K562 (cell line): ENCODE measurements at regions not wholly inside any gene's neighbourhood (a gene's known extent, or its start where the extent isn't known, plus 50 kb on each side); places are given as distances from the start of the nearest gene placed in this dataset.

ENCODE experiments used
- ATAC-seq: fragments of 200-7000 bp; cut with Tn5 transposase; 3 replicates; pipeline ENCODE4 v1.9.1; 2020; ENCODE audit warnings: moderate library complexity
- BruUV-seq: library from RNA; stranded (reverse); fragments of 400-500 nt; replicated peaks from 2 replicates; lab custom pipeline; 2021; lab: Mats Ljungman, UMichigan
- CTCF ChIA-PET: fragments of 300-600 bp; formaldehyde crosslinking; extraction: SDS; loops from one replicate; lab custom pipeline; 2021; ENCODE audit warnings: low intra/inter-chr PET ratio; lab: Yijun Ruan, JAX
- POLR2A ChIA-PET: fragments of 300-600, 350-650 bp; sonication (Branson Sonifier 250); formaldehyde crosslinking; extraction: SDS; loops from one replicate; lab custom pipeline; 2021; ENCODE audit warnings: antibody characterized with exemption, inconsistent platforms; lab: Yijun Ruan, JAX
- DNase-seq, 4 experiments: peaks; one replicate each; pipeline versions ENCODE4 v3.0.0 to v3.0.0-alpha.2; 2011 to 2018; ENCODE audit warnings: low spot score in 3 of 4, mixed read lengths in 3 of 4; ENCODE audit errors: extremely low read depth in 1 of 4
- FAIRE-seq: peaks from 2 replicates; lab custom pipeline; 2011; peaks lifted over from hg19 to GRCh38; lab: Jason Lieb, UNC
- H2AFZ ChIP-seq: 2 replicates; pipeline ENCODE4 v1.6.0; 2011; ENCODE audit warnings: low read depth, low read length, control low read depth, inconsistent platforms
- H3K27ac ChIP-seq: fragments of 200-600 bp; 3 replicates; pipeline ENCODE4 v1.8.0; 2011; ENCODE audit warnings: low read depth, mild to moderate bottlenecking, control low read depth, inconsistent platforms, low read length, moderate library complexity, mixed read lengths; ENCODE audit errors: extremely low read depth
- H3K27me3 ChIP-seq, 2 experiments: fragments of 300-600 bp in 1 of 2; 2 replicates in 1 of 2; 3 replicates in 1 of 2; pipeline versions ENCODE4 v1.6.0 to v1.8.0; 2011; ENCODE audit warnings: inconsistent platforms in 2 of 2, low read length in 2 of 2, mild to moderate bottlenecking in 1 of 2, mixed read lengths in 1 of 2, moderate library complexity in 1 of 2; ENCODE audit not compliant: control insufficient read depth in 2 of 2, insufficient read depth in 2 of 2
- H3K36me3 ChIP-seq: fragments of 300-600 bp; 3 replicates; pipeline ENCODE4 v1.8.0; 2011; ENCODE audit warnings: mild to moderate bottlenecking, low read length, inconsistent platforms; ENCODE audit not compliant: control insufficient read depth, insufficient read depth
- H3K4me1 ChIP-seq, 2 experiments: fragments of 200-600 bp in 1 of 2; replicated peaks in 1 of 2; 2 replicates in 1 of 2; 3 replicates in 1 of 2; pipeline versions ENCODE4 v1.5.1 to v1.8.0; 2011; ENCODE audit warnings: inconsistent platforms in 2 of 2, low read length in 2 of 2, mild to moderate bottlenecking in 1 of 2, mixed read lengths in 1 of 2, moderate library complexity in 1 of 2; ENCODE audit not compliant: control insufficient read depth in 2 of 2, insufficient read depth in 2 of 2
- H3K4me2 ChIP-seq: 2 replicates; pipeline ENCODE4 v1.6.1; 2011; ENCODE audit warnings: low read length, control low read depth, inconsistent platforms, mixed read lengths; ENCODE audit not compliant: insufficient read depth
- H3K4me3 ChIP-seq: fragments of 200-600 bp; sonication (generic), shearing (Covaris generic); 2 replicates; pipeline ENCODE4 v1.5.1; 2016; ENCODE audit warnings: control low read depth, inconsistent platforms
- H3K79me2 ChIP-seq: fragments of 200-600 bp; 3 replicates; pipeline ENCODE4 v1.8.0; 2011; ENCODE audit warnings: low read length, inconsistent platforms; ENCODE audit not compliant: control insufficient read depth, insufficient read depth
- H3K9ac ChIP-seq, 2 experiments: 2 replicates each; pipeline versions ENCODE4 v1.6.0 to v1.6.1; 2011; ENCODE audit warnings: low read depth in 2 of 2, low read length in 2 of 2, control low read depth in 1 of 2, inconsistent platforms in 1 of 2, mild to moderate bottlenecking in 1 of 2, mixed read lengths in 1 of 2; ENCODE audit not compliant: insufficient read depth in 1 of 2
- H3K9me1 ChIP-seq: one replicate; pipeline ENCODE4 v1.6.0; 2011; ENCODE audit warnings: inconsistent platforms, mild to moderate bottlenecking, low read length, moderate library complexity; ENCODE audit not compliant: control insufficient read depth, insufficient read depth
- H3K9me3 ChIP-seq: replicated peaks from 2 replicates; pipeline ENCODE4 v1.5.1; 2011; ENCODE audit warnings: low read depth, low read length, inconsistent platforms; ENCODE audit not compliant: control insufficient read depth, insufficient read depth
- H4K20me1 ChIP-seq: replicated peaks from 2 replicates; pipeline ENCODE4 v1.6.1; 2011; ENCODE audit warnings: low read length, inconsistent platforms, mixed read lengths; ENCODE audit not compliant: control insufficient read depth, insufficient read depth
- E2F6 ChIP-seq, 2 experiments: IDR thresholded peaks; 2 replicates each; pipeline ENCODE4 v1.6.1; 2011; ENCODE audit warnings: borderline replicate concordance in 1 of 2, control low read depth in 1 of 2, low read depth in 1 of 2, low read length in 1 of 2, mild to moderate bottlenecking in 1 of 2, mixed read lengths in 1 of 2, moderate library complexity in 1 of 2; ENCODE audit not compliant: insufficient read depth in 1 of 2, insufficient read length in 1 of 2, poor library complexity in 1 of 2, severe bottlenecking in 1 of 2; ENCODE audit errors: extremely low read depth in 1 of 2
- HOMEZ ChIP-seq: fragments of 250-450 bp; sonication (Bioruptor Pico); IDR thresholded peaks from 2 replicates; pipeline ENCODE4 v1.4.0; 2020; ENCODE audit warnings: mild to moderate bottlenecking, moderate library complexity
- ZNF778 ChIP-seq: fragments of 450-650 bp; formaldehyde crosslinking; IDR thresholded peaks from 2 replicates; pipeline ENCODE4 v1.4.0; 2020; ENCODE audit warnings: mild to moderate bottlenecking, moderate library complexity
- WGBS: fragments of 100-300 bp; shearing (Covaris generic); methylation state at CpG from one replicate; pipeline ENCODE4 v1.1.6; 2016; ENCODE audit warnings: low coverage, mixed read lengths; ENCODE audit not compliant: insufficient coverage; ENCODE audit errors: missing lambda C conversion rate; 5-methylcytosine and 5-hydroxymethylcytosine counted together
- in situ Hi-C: fragments of 300-500 bp; cut with MboI; formaldehyde crosslinking; loops from 4 replicates; pipeline ENCODE4 v1.15.0; 2018; ENCODE audit warnings: inconsistent platforms, mixed read lengths
- intact Hi-C: fragments of 100-400 bp; cut with micrococcal nuclease; formaldehyde crosslinking; loops from 2 replicates; pipeline ENCODE4 v1.14.2; 2022

- DNase-seq (no peak), FAIRE-seq (no peak), ATAC-seq (no peak)
- no peak overlapping the region for H2AFZ ChIP-seq
- H3K27ac ChIP-seq = no peak overlapping the region
- in situ Hi-C loops = no loop called here
- no TSS peak for BruUV-seq
- no peaks in the 10 kb centered on the region for H3K9me3 ChIP-seq
- H4K20me1 ChIP-seq = no peaks in the 10 kb centered on the region
- no peaks in the 10 kb centered on the region for H3K27me3 ChIP-seq
- H3K9ac ChIP-seq = no peak overlapping the region
- no peaks in the 10 kb centered on the region for H3K79me2 ChIP-seq
- H3K4me2 ChIP-seq = no peak overlapping the region
- no peaks in the 10 kb centered on the region for H3K36me3 ChIP-seq
- ChIA-PET POLR2A (no interaction called here), CTCF (no interaction called here)
- H3K4me1 ChIP-seq = no peaks in the 10 kb centered on the region
- 33% methylated on average over 1 of the region's 1 CpG for WGBS
- no peaks in the 10 kb centered on the region for H3K9me1 ChIP-seq
- TF ChIP-seq E2F6 (IDR thresholded peaks at IDR 0.05; ENCODE audit: borderline replicate concordance in 1 of 2, extremely low read depth in 1 of 2, insufficient read depth in 1 of 2, insufficient read length in 1 of 2, low read depth in 1 of 2, low read length in 1 of 2, poor library complexity in 1 of 2, severe bottlenecking in 1 of 2) (no peak), ZNF778 (CRISPR knock-in tag) (no peak), HOMEZ (CRISPR knock-in tag) (no peak)
- H3K4me3 ChIP-seq = no peak overlapping the region
- intact Hi-C loops = no loop called here
Observed at GRCh38 chr3:64987726-64988125, 299.9 kb upstream of the ADAMTS9 start.
